OCI-LY7 (cell line): ENCODE measurements at regions not wholly inside any gene's neighbourhood (a gene's known extent, or its start where the extent isn't known, plus 50 kb on each side); places are given as distances from the start of the nearest gene placed in this dataset.

Source experiments
- BruUV-seq: library from RNA; stranded (reverse); fragments of 400-500 nt; replicated peaks from 2 replicates; lab custom pipeline; 2021; lab: Mats Ljungman, UMichigan
- CTCF ChIA-PET: fragments of 300-600 bp; sonication (Branson Sonifier 250); formaldehyde crosslinking; loops from one replicate; lab custom pipeline; 2022; ENCODE audit warnings: antibody characterized with exemption; ENCODE audit not compliant: unreplicated experiment; lab: Charles Lee
- POLR2A ChIA-PET: fragments of 300-600 bp; sonication (Branson Sonifier 250); formaldehyde crosslinking; loops from one replicate; lab custom pipeline; 2022; ENCODE audit warnings: antibody characterized with exemption; lab: Charles Lee
- DNase-seq: peaks from one replicate; pipeline ENCODE4 v3.0.0-alpha.2; 2015; ENCODE audit warnings: low spot score
- H2AFZ ChIP-seq: fragments of 200-600 bp; sonication (generic), shearing (Covaris generic); 2 replicates; pipeline ENCODE4 v1.6.1; 2014; ENCODE audit warnings: mild to moderate bottlenecking, antibody characterized with exemption, low read length, moderate library complexity
- H3K27ac ChIP-seq: fragments of 200-600 bp; sonication (generic); 2 replicates; pipeline ENCODE4 v1.5.1; 2014; ENCODE audit warnings: mixed run types, low read depth, mild to moderate bottlenecking, moderate library complexity, low read length, inconsistent platforms; ENCODE audit not compliant: poor library complexity, severe bottlenecking
- H3K36me3 ChIP-seq: fragments of 200-600 bp; sonication (generic); 2 replicates; pipeline ENCODE4 v1.6.1; 2014; ENCODE audit warnings: mild to moderate bottlenecking, antibody characterized with exemption, low read length, moderate library complexity, mixed read lengths; ENCODE audit not compliant: insufficient read depth
- H3K4me1 ChIP-seq: fragments of 200-600 bp; sonication (generic); 2 replicates; pipeline ENCODE4 v1.5.1; 2014; ENCODE audit warnings: mild to moderate bottlenecking, low read length; ENCODE audit not compliant: insufficient read depth, poor library complexity, severe bottlenecking
- H3K4me2 ChIP-seq: fragments of 200-600 bp; sonication (generic); 2 replicates; pipeline ENCODE4 v1.6.1; 2014; ENCODE audit warnings: mild to moderate bottlenecking, low read length
- H3K4me3 ChIP-seq: fragments of 200-600 bp; sonication (generic); 2 replicates; pipeline ENCODE4 v1.5.1; 2014; ENCODE audit warnings: mild to moderate bottlenecking, low read depth, low read length; ENCODE audit not compliant: poor library complexity, severe bottlenecking
- H3K79me2 ChIP-seq: fragments of 200-600 bp; sonication (generic); 2 replicates; pipeline ENCODE4 v1.6.1; 2016; ENCODE audit warnings: low read depth, mild to moderate bottlenecking, low read length, moderate library complexity, mixed read lengths; ENCODE audit not compliant: insufficient read depth
- H3K9me2 ChIP-seq: fragments of 200-600 bp; sonication (generic); 2 replicates; pipeline ENCODE4 v1.6.1; 2016; ENCODE audit warnings: mild to moderate bottlenecking, low read length, mixed read lengths; ENCODE audit not compliant: insufficient read depth
- H3K9me3 ChIP-seq: fragments of 200-600 bp; sonication (generic); 2 replicates; pipeline ENCODE4 v1.6.1; 2014; ENCODE audit warnings: mild to moderate bottlenecking, mixed run types, low read length, mixed read lengths
- H4K20me1 ChIP-seq: fragments of 200-600 bp; sonication (generic); 2 replicates; pipeline ENCODE4 v1.6.1; 2014; ENCODE audit warnings: mild to moderate bottlenecking, antibody characterized with exemption, low read length, moderate library complexity, mixed read lengths; ENCODE audit not compliant: insufficient read depth
- CTCF ChIP-seq: fragments of 200-600 bp; sonication (generic); conservative IDR thresholded peaks from 2 replicates; pipeline ENCODE4 v1.5.1; 2014; ENCODE audit warnings: mild to moderate bottlenecking, antibody characterized with exemption, low read length, moderate library complexity, mixed read lengths
- EZH2phosphoT487 ChIP-seq: fragments of 200-600 bp; sonication (generic); IDR thresholded peaks from 2 replicates; pipeline ENCODE4 v1.6.1; 2018; ENCODE audit warnings: low read depth, borderline replicate concordance, mild to moderate bottlenecking, mixed run types, antibody characterized with exemption, low read length, moderate library complexity, mixed read lengths
- intact Hi-C: fragments of 100-400 bp; cut with micrococcal nuclease; formaldehyde crosslinking; loops from one replicate; pipeline ENCODE4 v1.10.0; 2022; ENCODE audit not compliant: unreplicated experiment

DNA sequence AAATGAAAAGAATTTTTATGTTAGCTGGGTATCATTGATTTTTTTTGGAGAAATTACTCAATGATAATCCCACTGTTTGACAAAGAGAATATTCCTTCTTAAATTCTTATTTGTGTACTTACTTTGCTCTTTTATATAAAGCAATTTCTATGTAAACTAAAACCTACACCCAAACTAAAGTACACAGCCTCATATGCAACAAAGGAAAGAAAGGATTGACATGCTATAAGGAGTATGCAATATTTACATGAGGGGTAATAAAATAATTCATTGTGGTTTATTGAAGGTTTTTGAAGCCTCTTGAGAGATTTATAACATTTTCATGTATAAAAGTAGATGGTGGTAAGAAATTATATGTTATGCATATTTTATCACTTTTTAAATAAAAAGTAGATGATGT lies 368.5 kb downstream of the CDH7 start:
- Histone ChIP-seq H4K20me1 (no peaks in the 10 kb centered on the region), H3K4me1 (no peaks in the 10 kb centered on the region), H3K9me2 (no peaks in the 10 kb centered on the region), H3K4me3 (no peak overlapping the region), H3K9me3 (no peaks in the 10 kb centered on the region), H2AFZ (no peak overlapping the region), H3K36me3 (no peaks in the 10 kb centered on the region), H3K4me2 (no peak overlapping the region), H3K79me2 (no peaks in the 10 kb centered on the region), H3K27ac (no peak overlapping the region)
- TF ChIP-seq CTCF = no peak
- no peak for TF ChIP-seq EZH2phosphoT487
- intact Hi-C loops = no loop called here
- ChIA-PET POLR2A (no interaction called here), CTCF (no interaction called here)
- no peak for DNase-seq
- no TSS peak for BruUV-seq

DNA sequence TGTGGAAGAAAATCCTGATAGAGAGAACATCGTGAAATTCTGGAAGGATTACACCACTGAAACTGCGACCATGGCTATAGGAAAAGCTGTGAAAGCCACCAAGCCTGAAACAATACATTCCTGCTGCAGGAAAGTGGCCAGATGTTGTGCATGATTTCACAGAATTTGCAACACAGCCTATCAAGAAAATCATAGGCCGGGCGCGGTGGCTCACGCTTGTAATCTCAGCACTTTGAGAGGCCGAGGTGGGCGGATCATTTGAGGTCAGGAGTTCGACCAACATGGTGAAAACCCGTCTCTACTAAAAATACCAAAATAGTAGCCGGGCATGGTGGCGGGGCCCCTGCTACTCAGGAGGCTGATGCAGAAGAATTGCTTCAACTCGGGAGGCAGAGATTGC lies 360.2 kb downstream of the CDH7 start:
- H3K36me3 ChIP-seq = no peaks in the 10 kb centered on the region
- intact Hi-C loops = no loop called here
- no peaks in the 10 kb centered on the region for H4K20me1 ChIP-seq
- H3K27ac ChIP-seq = no peak overlapping the region
- DNase-seq = no peak
- H3K9me2 ChIP-seq = no peaks in the 10 kb centered on the region
- H2AFZ ChIP-seq = no peak overlapping the region
- ChIA-PET CTCF (no interaction called here), POLR2A (no interaction called here)
- H3K4me1 ChIP-seq = no peaks in the 10 kb centered on the region
- BruUV-seq = no TSS peak
- no peak for TF ChIP-seq EZH2phosphoT487
- no peak for TF ChIP-seq CTCF
- H3K4me2 ChIP-seq = no peak overlapping the region
- H3K9me3 ChIP-seq = no peaks in the 10 kb centered on the region
- H3K4me3 ChIP-seq = no peak overlapping the region
- no peaks in the 10 kb centered on the region for H3K79me2 ChIP-seq

DNA sequence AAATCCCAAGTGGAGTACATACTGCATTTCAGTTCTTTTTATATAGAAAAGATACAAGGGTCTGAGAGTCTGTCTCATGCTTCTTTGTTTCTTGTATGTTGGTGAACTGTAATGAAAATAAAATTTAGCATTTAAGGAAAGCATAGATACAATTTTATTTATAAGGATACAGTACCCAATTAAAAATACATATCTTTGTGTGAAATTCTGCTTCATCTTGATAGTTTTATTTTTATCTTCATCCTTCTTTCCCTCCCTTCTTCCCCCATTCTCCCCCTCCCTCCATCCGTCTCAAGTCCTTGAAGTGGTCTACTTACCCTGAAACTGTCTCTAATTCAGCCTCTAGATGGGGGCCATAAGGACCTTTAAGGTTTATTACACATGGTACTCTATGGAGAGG lies 359.8 kb downstream of the CDH7 start:
- Histone ChIP-seq H3K4me2 (no peak overlapping the region), H2AFZ (no peak overlapping the region), H3K36me3 (no peaks in the 10 kb centered on the region), H4K20me1 (no peaks in the 10 kb centered on the region), H3K4me3 (no peak overlapping the region), H3K27ac (no peak overlapping the region), H3K79me2 (no peaks in the 10 kb centered on the region), H3K9me3 (no peaks in the 10 kb centered on the region), H3K4me1 (no peaks in the 10 kb centered on the region), H3K9me2 (no peaks in the 10 kb centered on the region)
- ChIA-PET CTCF (no interaction called here), POLR2A (no interaction called here)
- intact Hi-C loops = no loop called here
- TF ChIP-seq CTCF (no peak), EZH2phosphoT487 (no peak)
- DNase-seq = no peak
- BruUV-seq = no TSS peak
